ENCODE measurements at regions not wholly inside any gene's neighbourhood (a gene's known extent, or its start where the extent isn't known, plus 50 kb on each side); places are given as distances from the start of the nearest gene placed in this dataset.

GRCh38 chr22:22106855-22107254, 124.3 kb upstream of the TOP3B start:
- TF ChIP-seq CTCF (IDR thresholded peaks at IDR 0.05; ENCODE audit: insufficient read depth, missing control alignments), result no peak
- DNase-seq (ENCODE audit: insufficient read length, low spot score) (no peak), FAIRE-seq (no peak)

DNA sequence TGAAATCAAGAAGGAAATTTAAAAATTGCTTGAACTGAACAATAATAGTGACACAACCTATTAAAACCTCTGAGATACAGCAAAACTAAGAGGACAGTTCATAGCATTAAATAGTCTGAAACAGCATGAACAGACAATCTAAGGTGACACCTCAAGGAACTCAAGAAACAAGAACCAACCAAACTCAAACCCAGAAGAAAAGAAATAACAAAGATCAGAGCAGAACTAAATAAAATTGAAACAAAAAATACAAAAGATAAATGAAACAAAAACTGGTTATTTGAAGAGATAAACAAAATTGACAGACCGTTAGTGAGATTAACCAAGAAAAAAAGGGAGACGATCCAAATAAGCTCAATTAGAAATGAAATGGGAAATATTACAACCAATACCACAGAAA, 122.8 kb upstream of the TOP3B start:
- FAIRE-seq (no peak), DNase-seq (ENCODE audit: insufficient read length, low spot score) (no peak)
- TF ChIP-seq CTCF (IDR thresholded peaks at IDR 0.05; ENCODE audit: insufficient read depth, missing control alignments), result no peak

DNA sequence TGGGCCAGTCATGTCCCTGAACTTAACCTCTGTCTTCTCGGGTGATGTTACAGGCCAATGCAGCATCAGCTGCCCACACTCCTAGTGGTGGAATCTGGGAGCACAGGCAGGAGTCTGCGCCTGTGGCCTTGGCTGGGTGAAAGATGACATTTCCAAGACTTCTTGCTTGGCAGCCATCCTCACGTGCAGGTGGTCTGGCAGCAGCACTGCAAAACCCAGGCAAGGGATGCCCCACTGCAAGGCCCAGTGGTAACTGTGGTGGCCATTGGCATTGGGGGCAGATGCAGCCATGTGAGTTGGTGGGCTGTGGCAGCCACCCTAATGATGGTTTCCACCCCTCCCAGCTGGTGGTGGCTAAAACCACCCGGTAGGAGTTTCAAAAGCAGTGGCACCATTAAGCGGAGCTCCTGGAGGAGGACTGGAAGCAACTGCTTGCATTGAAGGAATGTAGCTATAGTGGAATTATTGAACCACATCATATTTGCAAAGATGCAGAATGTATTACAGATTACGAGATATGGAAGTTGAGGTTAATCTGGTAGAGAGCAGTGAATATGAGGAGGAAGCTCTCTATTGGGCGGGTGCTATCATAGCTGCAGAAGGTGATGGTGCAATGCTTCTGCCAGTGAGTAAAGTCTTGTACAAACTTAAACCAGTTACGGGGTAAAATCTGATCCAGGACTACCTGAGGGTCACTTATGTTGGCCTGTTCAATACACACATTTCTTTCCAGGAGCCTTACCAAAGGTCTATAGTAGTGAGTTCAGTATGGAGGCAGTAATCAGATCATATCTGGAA, 120.7 kb upstream of the TOP3B start:
- TF ChIP-seq CTCF (IDR thresholded peaks at IDR 0.05; ENCODE audit: insufficient read depth, missing control alignments), result no peak
- FAIRE-seq (no peak), DNase-seq (ENCODE audit: insufficient read length, low spot score) (no peak)

DNA sequence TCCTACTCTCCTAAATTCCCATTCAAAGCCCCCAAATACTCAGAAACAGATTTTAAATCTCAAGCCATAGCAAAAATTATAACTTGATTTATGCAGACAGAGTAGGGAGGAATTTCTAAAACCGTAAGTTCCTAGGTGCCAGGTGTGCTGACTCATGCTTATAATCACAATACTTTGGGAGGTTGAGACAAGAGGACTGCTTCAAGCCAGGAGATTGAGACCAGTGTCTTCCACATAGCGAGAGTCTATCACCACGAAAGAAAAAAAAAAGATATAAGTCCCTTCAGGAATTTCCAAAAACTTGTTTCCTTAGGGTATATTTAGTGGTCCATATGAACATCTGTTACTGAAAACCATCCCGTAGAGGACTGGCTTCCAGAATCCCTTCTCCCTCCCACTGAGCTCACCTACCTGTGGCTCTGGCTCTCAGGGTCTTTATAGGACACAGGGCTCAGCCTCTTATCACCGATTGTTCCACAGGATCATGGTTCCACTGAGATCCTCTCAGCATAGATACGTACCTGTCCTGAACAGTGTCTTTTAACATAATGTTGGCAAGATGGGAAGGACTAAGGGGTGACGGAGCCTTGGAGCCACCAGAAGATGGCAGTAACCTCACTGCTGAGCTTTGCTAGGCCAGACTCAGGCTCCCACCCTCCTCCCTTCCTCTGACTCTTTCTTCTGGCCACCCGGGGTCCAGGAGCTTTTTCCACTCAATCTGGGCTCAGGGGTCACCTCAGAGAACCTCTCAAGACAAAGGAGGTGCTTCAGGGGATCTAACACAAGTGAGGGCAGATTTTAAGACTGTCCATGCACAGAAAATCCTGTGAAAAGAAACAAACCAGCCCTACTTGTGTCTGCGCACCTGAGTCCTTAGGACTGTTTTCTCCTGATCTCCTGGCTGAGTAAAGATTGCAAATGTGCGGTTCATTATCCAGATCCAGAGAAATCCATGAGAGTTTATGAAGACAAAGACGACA, 117.5 kb upstream of the TOP3B start:
- FAIRE-seq (no peak), DNase-seq (ENCODE audit: insufficient read length, low spot score) (no peak)

GRCh38 chr22:22099194-22099486, 116.6 kb upstream of the TOP3B start:
- no peak for DNase-seq (ENCODE audit: insufficient read length, low spot score)
- TF ChIP-seq CTCF (IDR thresholded peaks at IDR 0.05; ENCODE audit: insufficient read depth, missing control alignments), result no peak
- FAIRE-seq, result no peak

More for the DNA sequence above, 117.5 kb upstream of the TOP3B start:
- no peak for TF ChIP-seq CTCF (IDR thresholded peaks at IDR 0.05; ENCODE audit: insufficient read depth, missing control alignments)

DNA sequence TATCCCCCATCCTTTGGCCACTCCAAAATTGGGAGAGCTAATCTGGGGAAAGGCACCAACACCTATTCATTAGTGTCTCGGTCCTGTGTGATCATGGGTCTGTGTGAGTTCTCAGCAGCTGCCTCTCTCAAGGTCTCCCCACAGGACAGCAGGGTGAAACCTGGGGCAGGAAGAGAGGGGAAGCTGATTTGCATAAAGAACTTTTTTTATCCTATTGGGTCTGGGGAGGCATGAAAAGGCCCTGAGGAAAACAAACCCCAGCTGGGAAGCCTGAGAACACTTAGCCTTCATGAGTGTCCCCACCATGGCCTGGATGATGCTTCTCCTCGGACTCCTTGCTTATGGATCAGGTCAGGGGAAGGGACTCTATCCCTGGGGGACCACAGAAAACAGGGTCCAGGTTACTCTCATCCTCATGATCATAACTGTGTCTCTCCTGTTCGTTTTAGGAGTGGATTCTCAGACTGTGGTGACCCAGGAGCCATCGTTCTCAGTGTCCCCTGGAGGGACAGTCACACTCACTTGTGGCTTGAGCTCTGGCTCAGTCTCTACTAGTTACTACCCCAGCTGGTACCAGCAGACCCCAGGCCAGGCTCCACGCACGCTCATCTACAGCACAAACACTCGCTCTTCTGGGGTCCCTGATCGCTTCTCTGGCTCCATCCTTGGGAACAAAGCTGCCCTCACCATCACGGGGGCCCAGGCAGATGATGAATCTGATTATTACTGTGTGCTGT, 116.0 kb upstream of the TOP3B start:
- FAIRE-seq (no peak), DNase-seq (ENCODE audit: insufficient read length, low spot score) (no peak)
- no peak for TF ChIP-seq CTCF (IDR thresholded peaks at IDR 0.05; ENCODE audit: insufficient read depth, missing control alignments)

Data from D721Med (cell line).